ENCODE measurements at regions not wholly inside any gene's neighbourhood (a gene's known extent, or its start where the extent isn't known, plus 50 kb on each side); places are given as distances from the start of the nearest gene placed in this dataset.

DNA sequence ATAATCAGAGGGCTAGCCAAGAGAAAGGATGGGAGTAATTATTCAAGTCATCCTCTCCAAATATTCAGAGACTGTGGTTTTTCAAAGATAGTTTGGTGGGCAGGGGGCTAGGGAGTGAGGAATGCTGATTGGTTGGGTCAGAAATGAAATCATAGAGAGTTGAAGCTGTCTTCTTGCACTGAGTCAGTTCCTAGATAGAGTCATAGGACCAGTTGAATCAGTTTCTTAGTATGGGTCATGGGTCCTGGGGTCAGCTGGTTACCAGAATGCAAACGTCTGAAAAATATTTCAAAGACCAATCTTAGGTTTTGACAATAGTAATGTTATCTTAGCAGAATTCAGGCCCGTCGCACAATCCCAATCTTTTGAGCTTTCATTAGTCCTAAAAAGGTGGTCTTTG lies 171.4 kb upstream of the SPATS2L start:
- Mint-ChIP-seq H3K36me3 (ENCODE audit: insufficient read depth) (no peaks in the 10 kb centered on the region), H3K4me1 (ENCODE audit: low read depth) (peaks cover 8% of the 10 kb centered on the region), H3K27ac (no peak overlapping the region), H3K9me3 (ENCODE audit: low read depth) (peaks cover 15% of the 10 kb centered on the region), H3K27me3 (no peaks in the 10 kb centered on the region), H3K4me3 (ENCODE audit: low read depth) (no peak overlapping the region)
- no peak for DNase-seq (ENCODE audit: low spot score, unreplicated experiment)
- TF ChIP-seq CTCF (IDR thresholded peaks at IDR 0.05; ENCODE audit: unreplicated experiment), result no peak

DNA sequence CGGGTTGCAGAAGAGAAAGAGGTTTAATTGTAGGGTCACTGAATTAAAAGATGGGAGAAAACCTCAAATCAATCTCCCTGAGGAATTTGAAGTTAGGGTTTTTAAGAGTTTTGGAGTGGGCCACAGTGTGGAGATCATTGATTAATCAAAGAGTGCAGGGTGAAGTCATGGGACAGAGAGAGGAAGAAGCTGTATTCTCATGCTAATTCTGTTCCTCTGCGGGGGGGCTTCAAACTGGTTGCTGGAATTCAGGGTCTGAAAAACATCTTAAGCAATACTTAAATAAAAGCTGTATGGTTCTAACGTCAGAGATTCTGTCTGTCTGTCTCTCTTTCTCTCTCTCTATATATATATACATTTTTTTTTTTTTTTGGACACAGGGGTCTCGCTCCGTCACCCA lies 169.8 kb upstream of the SPATS2L start:
- no peak for DNase-seq (ENCODE audit: low spot score, unreplicated experiment)
- H3K4me1 Mint-ChIP-seq (ENCODE audit: low read depth), result peaks cover 8% of the 10 kb centered on the region
- H3K27ac Mint-ChIP-seq, result no peak overlapping the region
- H3K27me3 Mint-ChIP-seq, result no peaks in the 10 kb centered on the region
- H3K36me3 Mint-ChIP-seq (ENCODE audit: insufficient read depth), result no peaks in the 10 kb centered on the region
- H3K4me3 Mint-ChIP-seq (ENCODE audit: low read depth), result no peak overlapping the region
- TF ChIP-seq CTCF (IDR thresholded peaks at IDR 0.05; ENCODE audit: unreplicated experiment), result no peak
- peaks cover 15% of the 10 kb centered on the region for H3K9me3 Mint-ChIP-seq (ENCODE audit: low read depth)

DNA sequence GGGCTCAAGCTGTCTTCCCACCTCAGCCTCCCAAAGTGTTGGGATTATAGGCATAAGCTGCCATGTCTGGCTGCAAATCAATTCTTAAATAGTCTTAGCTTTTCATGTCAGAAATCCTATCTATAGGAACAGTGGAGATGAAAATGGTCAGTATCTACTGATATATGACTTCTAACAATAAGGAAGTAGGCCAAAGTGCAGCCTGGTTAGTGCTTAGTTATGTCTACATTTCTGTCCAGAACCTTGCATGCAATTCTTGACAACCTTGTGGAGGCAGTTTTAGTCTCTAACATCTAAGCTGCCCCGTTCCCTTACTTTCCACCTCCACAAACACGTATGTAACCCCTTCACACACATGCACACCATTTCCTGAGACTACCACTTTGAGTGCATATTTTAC lies 169.2 kb upstream of the SPATS2L start:
- peaks cover 15% of the 10 kb centered on the region for H3K9me3 Mint-ChIP-seq (ENCODE audit: low read depth)
- peaks cover 5% of the 10 kb centered on the region for H3K4me1 Mint-ChIP-seq (ENCODE audit: low read depth)
- no peak overlapping the region for H3K27ac Mint-ChIP-seq
- H3K36me3 Mint-ChIP-seq (ENCODE audit: insufficient read depth), result no peaks in the 10 kb centered on the region
- DNase-seq (ENCODE audit: low spot score, unreplicated experiment), result no peak
- no peaks in the 10 kb centered on the region for H3K27me3 Mint-ChIP-seq
- no peak overlapping the region for H3K4me3 Mint-ChIP-seq (ENCODE audit: low read depth)
- no peak for TF ChIP-seq CTCF (IDR thresholded peaks at IDR 0.05; ENCODE audit: unreplicated experiment)

DNA sequence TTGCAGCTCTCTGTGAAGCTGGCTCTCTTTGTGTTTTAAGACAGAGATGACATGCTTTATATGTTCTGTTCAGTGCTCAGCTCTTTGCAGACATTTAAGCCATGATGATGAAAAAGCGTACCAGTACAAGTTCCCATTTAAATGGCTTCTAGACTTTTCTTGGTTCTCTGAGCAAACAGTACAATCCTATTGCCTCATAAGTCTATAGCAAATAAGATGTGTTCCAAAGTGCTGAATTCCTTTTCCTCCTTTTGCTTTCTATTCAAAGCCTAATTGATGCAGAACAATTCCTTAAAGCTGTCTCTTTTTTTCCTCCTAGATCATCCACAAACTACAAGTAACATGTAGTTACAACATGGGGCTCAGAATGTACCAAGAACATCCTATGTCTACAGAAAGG lies 168.8 kb upstream of the SPATS2L start:
- no peak for DNase-seq (ENCODE audit: low spot score, unreplicated experiment)
- H3K4me3 Mint-ChIP-seq (ENCODE audit: low read depth), result no peak overlapping the region
- no peaks in the 10 kb centered on the region for H3K36me3 Mint-ChIP-seq (ENCODE audit: insufficient read depth)
- H3K27me3 Mint-ChIP-seq, result no peaks in the 10 kb centered on the region
- no peak for TF ChIP-seq CTCF (IDR thresholded peaks at IDR 0.05; ENCODE audit: unreplicated experiment)
- no peak overlapping the region for H3K27ac Mint-ChIP-seq
- peaks cover 15% of the 10 kb centered on the region for H3K9me3 Mint-ChIP-seq (ENCODE audit: low read depth)
- peaks cover 5% of the 10 kb centered on the region for H3K4me1 Mint-ChIP-seq (ENCODE audit: low read depth)

DNA sequence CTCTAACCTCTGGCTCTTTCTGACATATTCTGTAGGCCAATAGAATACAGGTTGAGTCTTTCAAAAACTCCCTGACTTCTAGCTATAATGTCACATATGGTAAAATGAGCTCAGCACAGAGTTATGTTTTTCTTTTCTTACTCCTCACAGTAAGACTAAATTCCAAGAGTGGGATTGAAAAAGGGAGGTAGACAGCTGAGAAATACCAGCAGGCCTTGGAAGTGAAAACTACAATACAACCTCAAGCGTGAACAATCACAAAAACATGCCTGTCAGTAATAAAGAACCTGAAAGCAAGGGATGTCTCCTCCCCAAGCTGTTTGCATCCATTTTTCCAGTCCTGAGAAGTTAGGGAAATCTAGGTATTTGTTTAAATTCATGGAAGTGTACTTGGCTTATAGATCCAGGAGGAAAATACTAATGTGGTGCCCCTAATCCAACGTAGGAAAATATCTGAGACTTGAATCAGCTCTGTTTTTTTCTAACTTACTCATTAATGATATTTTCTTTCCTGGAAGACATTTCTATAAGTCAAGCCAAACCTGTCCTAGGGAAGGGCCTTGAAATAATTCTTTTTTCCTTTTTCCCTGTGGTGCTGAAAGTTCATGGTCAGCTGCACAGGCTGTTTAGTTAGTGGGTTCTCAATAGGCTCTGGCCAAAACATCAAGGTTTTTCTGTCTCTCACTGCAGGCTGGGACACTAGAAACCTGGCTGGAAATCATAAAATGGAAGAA lies 167.9 kb upstream of the SPATS2L start:
- H3K4me3 Mint-ChIP-seq (ENCODE audit: low read depth), result no peak overlapping the region
- peaks cover 5% of the 10 kb centered on the region for H3K4me1 Mint-ChIP-seq (ENCODE audit: low read depth)
- peaks cover 20% of the 10 kb centered on the region for H3K9me3 Mint-ChIP-seq (ENCODE audit: low read depth)
- no peak for DNase-seq (ENCODE audit: low spot score, unreplicated experiment)
- no peaks in the 10 kb centered on the region for H3K27me3 Mint-ChIP-seq
- no peaks in the 10 kb centered on the region for H3K36me3 Mint-ChIP-seq (ENCODE audit: insufficient read depth)
- no peak for TF ChIP-seq CTCF (IDR thresholded peaks at IDR 0.05; ENCODE audit: unreplicated experiment)
- H3K27ac Mint-ChIP-seq, result no peak overlapping the region
